AG10803 (cell line): ENCODE measurements at regions not wholly inside any gene's neighbourhood (a gene's known extent, or its start where the extent isn't known, plus 50 kb on each side); places are given as distances from the start of the nearest gene placed in this dataset.

ENCODE experiments used
- DNase-seq: peaks from one replicate; pipeline ENCODE4 v3.0.0; 2010; ENCODE audit warnings: low read depth
- H3K4me3 ChIP-seq: 2 replicates; pipeline ENCODE4 v1.5.1; 2011; ENCODE audit warnings: mild to moderate bottlenecking, low read length, control low read depth
- TF ChIP-seq, protein P1 (sequence below): conservative IDR thresholded peaks from 2 replicates; pipeline ENCODE4 v1.5.1; 2011; ENCODE audit warnings: mild to moderate bottlenecking, low read length, control low read depth, inconsistent platforms

DNA sequence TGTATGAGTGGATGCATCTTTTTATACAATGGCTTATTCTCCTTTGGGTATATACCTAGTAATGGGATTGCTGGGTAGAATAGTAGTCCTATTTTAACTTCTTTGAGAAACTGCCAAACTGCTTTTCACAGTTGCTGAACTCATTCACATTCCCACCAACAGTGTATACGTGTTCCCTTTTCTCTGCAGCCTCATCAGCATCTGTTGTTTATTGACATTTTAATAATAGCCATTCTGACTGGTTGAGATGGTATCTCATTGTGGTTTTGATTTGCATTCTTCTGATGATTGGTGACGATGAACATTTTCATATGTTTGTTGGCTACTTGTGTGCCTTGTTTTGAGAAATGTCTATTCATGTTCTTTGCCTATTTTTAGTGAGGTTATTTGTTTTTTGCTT, 687.0 kb upstream of the EPHA5 start:
- TF ChIP-seq, protein P1, sequence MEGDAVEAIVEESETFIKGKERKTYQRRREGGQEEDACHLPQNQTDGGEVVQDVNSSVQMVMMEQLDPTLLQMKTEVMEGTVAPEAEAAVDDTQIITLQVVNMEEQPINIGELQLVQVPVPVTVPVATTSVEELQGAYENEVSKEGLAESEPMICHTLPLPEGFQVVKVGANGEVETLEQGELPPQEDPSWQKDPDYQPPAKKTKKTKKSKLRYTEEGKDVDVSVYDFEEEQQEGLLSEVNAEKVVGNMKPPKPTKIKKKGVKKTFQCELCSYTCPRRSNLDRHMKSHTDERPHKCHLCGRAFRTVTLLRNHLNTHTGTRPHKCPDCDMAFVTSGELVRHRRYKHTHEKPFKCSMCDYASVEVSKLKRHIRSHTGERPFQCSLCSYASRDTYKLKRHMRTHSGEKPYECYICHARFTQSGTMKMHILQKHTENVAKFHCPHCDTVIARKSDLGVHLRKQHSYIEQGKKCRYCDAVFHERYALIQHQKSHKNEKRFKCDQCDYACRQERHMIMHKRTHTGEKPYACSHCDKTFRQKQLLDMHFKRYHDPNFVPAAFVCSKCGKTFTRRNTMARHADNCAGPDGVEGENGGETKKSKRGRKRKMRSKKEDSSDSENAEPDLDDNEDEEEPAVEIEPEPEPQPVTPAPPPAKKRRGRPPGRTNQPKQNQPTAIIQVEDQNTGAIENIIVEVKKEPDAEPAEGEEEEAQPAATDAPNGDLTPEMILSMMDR: no peak

GRCh38 chr4:66355328-66355727, 685.0 kb upstream of the EPHA5 start:
- TF ChIP-seq, protein P1: no peak
- DNase-seq: no peak
- H3K4me3 ChIP-seq: no peak overlapping the region

More for the DNA sequence above, 687.0 kb upstream of the EPHA5 start:
- no peak overlapping the region for H3K4me3 ChIP-seq
- no peak for DNase-seq

- TF ChIP-seq, protein P1: no peak
- no peak for DNase-seq
- no peak overlapping the region for H3K4me3 ChIP-seq
These were observed 681.5 kb upstream of the EPHA5 start for GRCh38 chr4:66351761-66352160.

- no peak overlapping the region for H3K4me3 ChIP-seq
- DNase-seq: no peak
- TF ChIP-seq, protein P1: no peak
These were observed 670.1 kb upstream of the EPHA5 start for GRCh38 chr4:66340286-66340893.

GRCh38 chr4:66339007-66339406, 668.7 kb upstream of the EPHA5 start:
- no peak for DNase-seq
- H3K4me3 ChIP-seq: no peak overlapping the region
- TF ChIP-seq, protein P1: no peak

DNA sequence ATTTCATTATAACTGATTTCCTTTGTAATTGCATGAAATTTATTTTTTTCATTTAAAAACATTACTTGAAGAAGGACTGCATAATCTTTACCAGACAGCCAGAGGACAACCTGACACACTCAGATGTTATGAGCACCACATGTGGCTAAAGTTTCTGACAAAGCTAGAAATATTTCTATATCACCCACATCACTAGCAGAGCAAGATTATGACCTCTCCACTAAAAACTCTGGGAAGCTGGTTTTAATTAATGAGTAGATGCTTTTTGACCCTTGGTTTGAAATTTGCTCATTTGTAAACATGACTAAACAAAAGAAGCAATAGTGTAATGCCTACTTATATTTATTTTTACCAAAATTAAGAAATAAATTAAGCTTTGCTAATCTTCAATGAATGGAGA, 661.5 kb upstream of the EPHA5 start:
- no peak overlapping the region for H3K4me3 ChIP-seq
- TF ChIP-seq, protein P1: no peak
- no peak for DNase-seq

DNA sequence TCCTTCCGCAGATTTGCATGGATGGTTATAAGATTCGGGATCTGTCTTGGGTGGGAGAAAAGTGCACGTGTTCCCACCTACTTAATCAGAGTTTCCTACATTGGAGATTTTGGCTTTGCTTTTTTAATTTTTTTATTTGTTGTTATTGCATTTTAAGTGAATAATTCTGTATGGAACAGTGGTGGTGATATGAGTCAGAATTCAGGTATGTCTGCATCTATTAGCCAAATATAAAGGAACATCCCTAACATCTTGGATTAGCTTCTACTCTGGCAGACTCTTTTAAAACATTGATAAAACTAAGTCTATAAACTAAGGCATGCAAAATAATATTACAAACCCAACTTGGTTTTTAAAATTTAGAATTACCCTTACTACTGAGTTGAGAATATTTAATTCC, 659.8 kb upstream of the EPHA5 start:
- no peak overlapping the region for H3K4me3 ChIP-seq
- TF ChIP-seq, protein P1: no peak
- DNase-seq: no peak
